ENCODE measurements at regions not wholly inside any gene's neighbourhood (a gene's known extent, or its start where the extent isn't known, plus 50 kb on each side); places are given as distances from the start of the nearest gene placed in this dataset.

DNA sequence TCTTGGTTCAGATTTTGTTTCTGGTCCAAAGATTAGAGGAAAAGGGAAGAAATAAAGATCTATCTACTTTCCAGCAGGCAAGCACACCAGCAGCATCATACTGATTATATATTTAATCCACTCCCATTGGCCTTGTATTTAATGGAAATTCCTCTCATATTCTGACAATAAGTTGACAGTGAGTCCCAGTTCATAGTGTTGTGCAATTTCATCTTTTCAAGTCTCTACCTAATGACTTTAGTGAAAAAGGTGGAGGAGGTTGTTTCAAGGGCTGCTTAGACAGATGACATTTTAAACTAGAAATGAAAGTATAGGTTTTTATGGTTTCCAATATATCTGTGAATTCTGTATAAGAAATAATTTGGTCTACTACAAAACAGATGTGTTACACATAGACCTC is 298.6 kb downstream of the PABPC4L start:
- Mint-ChIP-seq H3K9me3 (peaks cover 24% of the 10 kb centered on the region), H3K27me3 (no peaks in the 10 kb centered on the region), H3K4me1 (ENCODE audit: low read depth in 2 of 2) (no peaks in the 10 kb centered on the region), H3K36me3 (peaks cover 7% of the 10 kb centered on the region), H3K4me3 (no peak overlapping the region), H3K27ac (no peak overlapping the region)
- DNase-seq (ENCODE audit: low spot score) (no peak), ATAC-seq (no peak)

DNA sequence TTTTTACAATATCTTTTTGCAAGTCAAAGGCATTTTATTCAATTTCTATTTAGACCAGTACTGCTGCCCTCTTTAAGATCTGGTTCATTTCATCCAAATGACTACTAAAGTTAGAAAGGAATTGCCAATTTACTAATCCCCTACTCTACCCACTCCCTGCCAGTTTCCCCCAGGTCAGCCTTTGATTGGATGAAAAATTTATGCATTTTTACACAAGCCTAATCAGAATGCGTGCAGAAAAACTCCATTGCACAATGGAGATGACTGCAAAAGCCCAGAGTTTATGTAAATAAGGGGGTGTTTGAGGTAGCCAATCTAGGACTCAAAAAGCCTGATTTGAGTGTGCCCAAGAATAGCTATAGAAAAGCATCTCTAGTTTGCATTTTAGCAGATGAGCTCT is 310.6 kb downstream of the PABPC4L start:
- Mint-ChIP-seq H3K36me3 (no peaks in the 10 kb centered on the region), H3K4me3 (no peak overlapping the region), H3K9me3 (peaks cover 13% of the 10 kb centered on the region), H3K4me1 (ENCODE audit: low read depth in 2 of 2) (no peaks in the 10 kb centered on the region), H3K27ac (no peak overlapping the region), H3K27me3 (no peaks in the 10 kb centered on the region)
- DNase-seq (ENCODE audit: low spot score) = no peak
- ATAC-seq = no peak

DNA sequence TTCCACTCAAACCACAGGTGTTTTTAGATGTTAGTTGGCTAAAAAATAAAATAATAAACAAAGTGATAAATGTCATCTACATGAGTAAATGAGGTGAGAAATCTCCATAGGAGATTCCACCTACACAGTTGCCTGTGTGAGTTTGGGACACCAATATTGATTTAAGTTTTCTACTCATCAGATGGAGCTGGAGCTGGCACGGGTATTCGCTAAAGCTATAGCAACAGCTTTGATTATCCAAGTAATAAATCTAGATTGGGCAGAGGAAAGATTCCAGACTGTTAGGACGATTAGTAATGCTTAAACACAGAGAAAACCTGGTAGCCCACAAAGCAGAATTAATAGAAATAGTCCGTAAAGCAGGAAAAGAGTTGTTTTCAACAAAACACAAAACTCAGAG is 313.9 kb downstream of the PABPC4L start:
- Mint-ChIP-seq H3K36me3 (no peaks in the 10 kb centered on the region), H3K4me3 (no peak overlapping the region), H3K9me3 (peaks cover 17% of the 10 kb centered on the region), H3K4me1 (ENCODE audit: low read depth in 2 of 2) (no peaks in the 10 kb centered on the region), H3K27me3 (no peaks in the 10 kb centered on the region), H3K27ac (no peak overlapping the region)
- no peak for DNase-seq (ENCODE audit: low spot score)
- ATAC-seq = no peak

DNA sequence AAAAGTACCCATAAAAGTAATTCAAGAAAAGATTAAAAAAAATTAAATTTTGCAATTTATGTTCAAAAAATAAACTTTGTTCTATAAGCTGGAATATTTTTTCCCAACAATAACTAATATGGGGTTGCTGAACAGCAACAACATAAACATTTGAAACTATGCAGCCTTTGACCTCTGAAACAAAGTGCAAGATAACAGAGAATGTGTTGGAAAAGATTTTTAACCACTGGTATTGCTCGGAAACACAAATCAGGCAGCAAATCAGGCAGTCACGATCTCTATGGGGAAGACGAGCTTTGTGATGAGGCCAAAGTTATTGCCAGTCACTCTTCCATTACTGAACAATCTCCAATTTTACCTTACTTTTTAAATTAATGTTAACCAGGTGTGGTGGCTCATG is 332.1 kb downstream of the PABPC4L start:
- H3K4me1 Mint-ChIP-seq (ENCODE audit: low read depth in 2 of 2) = no peaks in the 10 kb centered on the region
- H3K9me3 Mint-ChIP-seq = peaks cover 12% of the 10 kb centered on the region
- no peaks in the 10 kb centered on the region for H3K27me3 Mint-ChIP-seq
- H3K27ac Mint-ChIP-seq = no peak overlapping the region
- H3K4me3 Mint-ChIP-seq = no peak overlapping the region
- no peak for ATAC-seq
- no peak for DNase-seq (ENCODE audit: low spot score)
- no peaks in the 10 kb centered on the region for H3K36me3 Mint-ChIP-seq

DNA sequence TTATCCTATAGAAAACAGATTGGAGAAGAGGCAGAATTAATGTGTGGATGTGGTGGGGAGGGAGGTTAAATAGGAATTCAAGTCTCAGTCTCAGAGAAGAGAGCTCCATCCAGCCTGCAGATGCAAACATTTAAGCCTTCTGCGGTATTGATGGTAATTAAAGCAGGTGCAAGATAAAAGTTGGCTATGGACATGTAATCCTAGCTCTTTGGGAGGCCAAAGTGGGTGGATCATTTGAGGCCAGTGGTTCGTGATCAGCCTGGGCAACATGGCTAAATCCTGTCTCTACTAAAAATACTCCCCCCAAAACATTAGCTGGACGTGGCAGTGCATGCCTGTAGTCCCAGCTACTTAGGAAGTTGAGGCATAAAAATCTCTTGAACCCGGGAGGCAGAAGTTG is 332.7 kb downstream of the PABPC4L start:
- no peak overlapping the region for H3K4me3 Mint-ChIP-seq
- peaks cover 9% of the 10 kb centered on the region for H3K9me3 Mint-ChIP-seq
- ATAC-seq (no peak), DNase-seq (ENCODE audit: low spot score) (no peak)
- no peak overlapping the region for H3K27ac Mint-ChIP-seq
- no peaks in the 10 kb centered on the region for H3K36me3 Mint-ChIP-seq
- no peaks in the 10 kb centered on the region for H3K4me1 Mint-ChIP-seq (ENCODE audit: low read depth in 2 of 2)
- no peaks in the 10 kb centered on the region for H3K27me3 Mint-ChIP-seq

DNA sequence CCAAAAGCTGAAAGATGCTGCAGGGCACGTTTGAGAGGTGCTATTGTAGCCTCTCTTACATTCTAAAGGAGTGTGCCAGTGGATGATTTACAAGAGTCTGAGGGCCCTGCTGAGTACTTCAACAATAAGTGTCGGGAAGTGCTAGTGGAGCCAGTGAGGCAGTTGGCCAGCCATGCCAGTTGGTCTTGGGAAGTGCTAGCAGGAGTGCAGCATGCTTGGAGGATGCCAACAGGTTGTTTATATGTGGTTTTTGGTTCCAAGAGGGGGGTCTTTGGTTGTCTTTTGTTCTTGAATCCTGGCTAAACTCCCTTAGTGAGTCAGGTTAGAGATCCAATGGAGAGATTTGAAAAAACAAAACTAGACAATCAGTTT is 335.3 kb downstream of the PABPC4L start:
- Mint-ChIP-seq H3K4me3 (no peak overlapping the region), H3K9me3 (peaks cover 9% of the 10 kb centered on the region), H3K27ac (no peak overlapping the region), H3K27me3 (no peaks in the 10 kb centered on the region), H3K4me1 (ENCODE audit: low read depth in 2 of 2) (no peaks in the 10 kb centered on the region), H3K36me3 (no peaks in the 10 kb centered on the region)
- ATAC-seq (no peak), DNase-seq (ENCODE audit: low spot score) (no peak)

DNA sequence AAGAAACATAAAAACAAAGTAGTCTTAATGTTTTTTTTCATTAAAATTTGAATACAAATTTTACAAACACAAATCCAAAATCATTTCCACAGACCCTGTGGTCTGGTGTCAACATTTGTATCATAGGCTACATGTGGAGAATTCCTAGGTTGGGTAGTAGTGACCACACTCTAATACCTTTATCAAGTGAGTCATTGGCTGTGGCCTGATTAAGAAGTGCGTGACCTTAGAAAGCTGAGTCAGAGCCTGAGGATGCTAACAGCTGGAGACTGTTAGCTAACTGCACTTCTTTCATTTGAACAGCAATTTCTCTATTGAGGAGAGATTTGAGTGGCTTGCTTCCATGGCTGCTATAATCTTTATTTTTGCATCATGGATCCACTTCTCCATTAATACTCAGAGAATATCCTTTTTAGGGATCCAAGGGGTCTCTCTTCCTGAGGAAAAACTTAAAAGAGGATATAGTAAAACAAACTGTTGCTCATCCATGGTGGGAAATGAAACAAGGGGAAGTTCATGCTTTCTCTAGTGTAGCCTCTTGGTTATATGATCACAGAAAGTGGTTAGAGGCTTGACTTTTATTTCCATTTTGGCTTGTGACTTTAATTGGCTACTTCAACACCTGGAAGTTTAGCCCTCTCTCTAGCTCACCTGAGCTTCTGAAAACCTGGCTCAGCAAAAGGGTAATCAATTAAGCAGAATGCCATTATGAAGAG is 335.8 kb downstream of the PABPC4L start:
- Mint-ChIP-seq H3K27me3 (no peaks in the 10 kb centered on the region), H3K4me3 (no peak overlapping the region), H3K27ac (no peak overlapping the region), H3K4me1 (ENCODE audit: low read depth in 2 of 2) (no peaks in the 10 kb centered on the region), H3K36me3 (no peaks in the 10 kb centered on the region), H3K9me3 (peaks cover 9% of the 10 kb centered on the region)
- ATAC-seq (no peak), DNase-seq (ENCODE audit: low spot score) (no peak)

DNA sequence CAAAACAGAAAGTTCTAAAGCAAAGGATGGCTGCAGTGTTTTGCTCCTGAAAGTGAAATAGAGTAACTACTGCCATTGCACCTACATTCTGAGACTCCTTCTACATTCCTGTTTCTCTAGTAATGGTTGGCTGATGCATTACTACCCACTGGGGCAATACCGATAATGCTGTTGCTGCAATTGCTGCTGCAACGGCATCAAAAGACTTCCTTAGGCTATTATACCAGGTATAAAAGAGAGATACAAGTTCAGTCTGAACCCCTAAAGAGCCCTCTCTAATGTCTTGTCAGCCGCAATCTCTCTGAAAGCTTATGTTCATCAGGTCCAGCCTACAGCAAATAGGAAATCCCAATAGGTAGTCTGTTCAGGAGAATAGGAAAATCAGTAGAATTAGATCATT is 338.4 kb downstream of the PABPC4L start:
- H3K36me3 Mint-ChIP-seq = no peaks in the 10 kb centered on the region
- no peaks in the 10 kb centered on the region for H3K27me3 Mint-ChIP-seq
- no peak for DNase-seq (ENCODE audit: low spot score)
- no peaks in the 10 kb centered on the region for H3K4me1 Mint-ChIP-seq (ENCODE audit: low read depth in 2 of 2)
- H3K9me3 Mint-ChIP-seq = peaks cover 3% of the 10 kb centered on the region
- H3K27ac Mint-ChIP-seq = no peak overlapping the region
- no peak for ATAC-seq
- H3K4me3 Mint-ChIP-seq = no peak overlapping the region

DNA sequence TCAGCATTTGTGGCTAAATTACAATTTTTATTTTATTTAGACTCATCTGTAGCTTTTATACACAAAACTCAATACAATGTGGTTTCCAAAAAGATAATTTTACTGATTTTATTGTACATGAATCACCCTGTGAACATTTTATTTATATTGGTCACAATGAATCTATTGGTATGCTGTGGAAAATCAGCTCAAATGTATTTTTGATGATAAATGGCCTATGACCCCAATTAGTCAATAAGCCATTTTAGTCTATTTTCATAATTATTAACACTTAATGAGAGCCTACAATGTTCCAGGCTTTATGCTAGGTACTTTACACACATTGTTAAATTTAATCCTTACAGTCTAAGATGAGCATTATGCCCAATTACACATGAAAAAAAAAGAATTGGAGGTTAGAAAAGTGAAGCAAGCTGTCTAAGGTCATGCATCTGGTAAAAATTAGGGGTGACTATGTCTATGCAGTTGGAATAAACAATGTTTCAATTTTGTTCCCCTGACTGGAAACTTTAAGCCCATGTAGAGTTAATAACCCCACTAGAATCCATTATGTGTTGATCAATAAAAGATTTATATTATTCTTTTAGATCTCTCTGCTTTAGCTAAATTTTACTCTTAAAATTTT is 344.7 kb downstream of the PABPC4L start:
- ATAC-seq = no peak

DNA sequence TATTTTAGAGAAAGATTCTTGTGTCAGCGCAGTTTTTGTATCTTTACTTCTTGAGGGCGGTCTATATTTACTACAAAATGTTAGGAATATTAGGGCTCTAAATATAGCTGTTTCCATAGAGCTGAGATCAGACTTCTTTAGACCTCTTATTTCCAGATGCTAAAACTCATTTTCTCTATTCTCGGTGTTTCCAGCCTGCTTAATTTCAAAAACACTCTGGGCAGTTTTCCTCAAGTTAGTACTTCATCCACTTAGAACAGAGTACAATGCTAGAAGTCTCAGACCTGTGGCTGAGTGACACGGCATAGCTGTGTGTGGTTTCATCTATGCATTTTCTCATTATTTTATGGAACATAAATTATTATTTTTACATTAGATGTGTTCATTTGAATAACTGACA is 346.6 kb downstream of the PABPC4L start:
- Mint-ChIP-seq H3K4me3 (no peak overlapping the region), H3K27ac (no peak overlapping the region), H3K9me3 (peaks cover 3% of the 10 kb centered on the region), H3K27me3 (no peaks in the 10 kb centered on the region), H3K36me3 (no peaks in the 10 kb centered on the region), H3K4me1 (ENCODE audit: low read depth in 2 of 2) (no peaks in the 10 kb centered on the region)
- no peak for ATAC-seq
- DNase-seq (ENCODE audit: low spot score) = no peak

More for the DNA sequence above, 344.7 kb downstream of the PABPC4L start:
- Mint-ChIP-seq H3K27me3 (no peaks in the 10 kb centered on the region), H3K36me3 (no peaks in the 10 kb centered on the region), H3K27ac (no peak overlapping the region), H3K4me3 (no peak overlapping the region), H3K9me3 (no peaks in the 10 kb centered on the region), H3K4me1 (ENCODE audit: low read depth in 2 of 2) (no peaks in the 10 kb centered on the region)
- DNase-seq (ENCODE audit: low spot score) = no peak

DNA sequence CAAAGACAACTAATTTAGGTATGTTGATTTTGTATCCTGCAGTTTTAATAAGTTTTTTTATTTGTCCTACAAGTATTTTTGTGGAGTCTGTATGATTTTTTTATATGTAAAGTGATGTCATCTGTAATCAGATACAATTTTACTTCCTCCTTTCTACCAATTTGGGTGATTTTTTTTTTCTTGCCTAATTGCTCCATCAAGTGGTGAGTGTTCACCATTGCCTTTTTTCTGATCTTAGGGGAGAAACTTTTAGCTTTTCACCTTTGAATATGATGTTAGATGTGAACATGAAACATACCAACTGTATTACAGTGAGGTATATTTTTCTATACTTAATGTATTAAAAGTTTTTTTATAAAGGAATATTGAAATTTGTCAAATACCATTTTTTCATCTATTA is 362.3 kb downstream of the PABPC4L start:
- Mint-ChIP-seq H3K9me3 (peaks cover 11% of the 10 kb centered on the region), H3K27ac (no peak overlapping the region), H3K4me1 (ENCODE audit: low read depth in 2 of 2) (no peaks in the 10 kb centered on the region), H3K36me3 (peaks cover 11% of the 10 kb centered on the region), H3K4me3 (no peak overlapping the region), H3K27me3 (no peaks in the 10 kb centered on the region)
- ATAC-seq = no peak
- no peak for DNase-seq (ENCODE audit: low spot score)

DNA sequence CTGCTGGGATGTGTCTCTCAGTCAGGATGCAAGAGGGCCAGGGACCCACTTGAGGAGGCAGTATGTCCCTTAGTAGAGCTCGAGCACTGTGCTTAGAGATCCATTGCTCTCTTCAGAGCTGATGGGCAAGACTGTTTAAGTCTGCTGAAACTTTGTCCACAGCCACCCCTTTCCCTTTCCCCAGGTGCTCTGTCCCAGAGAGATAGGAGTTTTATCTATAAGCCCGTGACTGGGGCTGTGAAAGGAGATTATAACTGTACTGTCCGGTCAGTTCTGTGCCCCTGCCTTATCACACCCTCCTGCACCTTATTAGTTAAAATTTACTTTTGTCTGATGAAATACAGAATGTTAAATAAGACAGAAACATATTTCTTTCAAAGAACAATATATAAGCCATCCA is 378.4 kb downstream of the PABPC4L start:
- peaks cover 29% of the 10 kb centered on the region for H3K9me3 Mint-ChIP-seq
- no peaks in the 10 kb centered on the region for H3K36me3 Mint-ChIP-seq
- H3K27me3 Mint-ChIP-seq = no peaks in the 10 kb centered on the region
- no peaks in the 10 kb centered on the region for H3K4me1 Mint-ChIP-seq (ENCODE audit: low read depth in 2 of 2)
- DNase-seq (ENCODE audit: low spot score) (no peak), ATAC-seq (no peak)
- no peak overlapping the region for H3K27ac Mint-ChIP-seq
- no peak overlapping the region for H3K4me3 Mint-ChIP-seq

DNA sequence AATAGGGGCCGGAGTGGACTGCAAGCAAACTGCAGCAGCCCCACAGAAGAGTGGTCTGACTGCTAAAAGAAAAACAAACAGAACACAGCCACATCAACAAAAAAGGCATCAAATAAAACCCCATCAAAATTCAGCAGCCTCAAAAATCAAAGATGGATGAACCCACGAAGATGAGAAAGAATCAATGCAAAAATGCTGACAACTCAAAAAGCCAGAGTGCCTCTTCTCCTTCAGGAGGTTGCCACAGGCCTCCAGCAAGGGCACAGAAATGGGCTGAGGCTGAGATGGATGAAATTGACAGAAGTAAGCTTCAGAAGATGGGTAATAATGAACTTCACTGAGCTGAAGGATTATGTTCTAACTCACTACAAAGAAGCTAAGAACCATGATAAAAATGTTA is 388.6 kb downstream of the PABPC4L start:
- peaks cover 7% of the 10 kb centered on the region for H3K9me3 Mint-ChIP-seq
- H3K4me3 Mint-ChIP-seq = no peak overlapping the region
- H3K4me1 Mint-ChIP-seq (ENCODE audit: low read depth in 2 of 2) = no peaks in the 10 kb centered on the region
- H3K36me3 Mint-ChIP-seq = no peaks in the 10 kb centered on the region
- no peaks in the 10 kb centered on the region for H3K27me3 Mint-ChIP-seq
- ATAC-seq (no peak), DNase-seq (ENCODE audit: low spot score) (no peak)
- no peak overlapping the region for H3K27ac Mint-ChIP-seq

DNA sequence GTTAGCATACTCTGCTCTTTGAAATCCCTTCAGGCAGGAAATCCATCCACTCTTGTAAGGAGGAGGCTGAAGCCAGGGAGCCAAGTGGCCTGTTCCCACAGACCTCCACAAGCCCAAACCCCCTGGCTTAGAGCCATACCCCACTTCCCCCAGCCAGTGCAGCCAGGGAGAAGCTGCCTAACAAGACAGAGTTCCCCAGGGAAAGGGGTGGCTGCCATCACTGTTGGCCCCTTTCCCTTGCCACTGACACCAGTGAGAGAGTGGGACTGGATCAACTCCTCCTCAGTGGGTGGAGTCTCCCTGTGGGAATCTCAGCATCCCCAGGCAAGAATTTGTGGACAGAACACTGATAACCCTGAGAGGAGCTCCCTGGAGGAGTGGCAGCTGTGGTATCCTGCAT is 389.4 kb downstream of the PABPC4L start:
- Mint-ChIP-seq H3K4me3 (no peak overlapping the region), H3K36me3 (no peaks in the 10 kb centered on the region), H3K4me1 (ENCODE audit: low read depth in 2 of 2) (no peaks in the 10 kb centered on the region), H3K9me3 (peaks cover 4% of the 10 kb centered on the region), H3K27me3 (no peaks in the 10 kb centered on the region), H3K27ac (no peak overlapping the region)
- ATAC-seq (no peak), DNase-seq (ENCODE audit: low spot score) (no peak)

DNA sequence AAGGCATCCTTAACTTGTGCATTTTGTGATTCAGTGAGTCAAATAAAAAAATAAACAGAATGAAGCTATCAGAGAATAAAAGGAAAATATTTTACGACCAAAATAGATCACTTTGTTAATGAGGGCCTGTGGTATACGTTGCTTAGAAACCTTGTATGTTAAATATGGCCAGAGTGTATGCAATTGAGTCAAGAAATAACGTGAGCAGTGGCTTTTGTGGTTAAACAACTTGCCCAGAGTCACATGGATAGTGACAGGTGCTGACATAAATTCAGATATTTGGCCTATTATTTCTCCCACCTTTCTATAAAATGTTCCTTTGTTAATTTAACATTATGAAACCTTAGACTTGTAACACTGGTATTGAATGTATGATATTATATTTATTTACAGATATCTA is 393.4 kb downstream of the PABPC4L start:
- no peak overlapping the region for H3K4me3 Mint-ChIP-seq
- no peak overlapping the region for H3K27ac Mint-ChIP-seq
- DNase-seq (ENCODE audit: low spot score) (no peak), ATAC-seq (no peak)
- H3K4me1 Mint-ChIP-seq (ENCODE audit: low read depth in 2 of 2) = no peaks in the 10 kb centered on the region
- no peaks in the 10 kb centered on the region for H3K27me3 Mint-ChIP-seq
- no peaks in the 10 kb centered on the region for H3K36me3 Mint-ChIP-seq
- H3K9me3 Mint-ChIP-seq = peaks cover 4% of the 10 kb centered on the region

Data from natural killer cell treated with Interleukin-12 subunit alpha and Interleukin-12 subunit beta and Interleukin-15 and Interleukin-18, amount 100 ng/mL, for 72 hours (primary cell).